Dermis microvascular lymphatic vessel endothelial cell (primary cell): ENCODE measurements at regions not wholly inside any gene's neighbourhood (a gene's known extent, or its start where the extent isn't known, plus 50 kb on each side); places are given as distances from the start of the nearest gene placed in this dataset.
"Not testable (repeated sequence)": the region's sequence is repeated elsewhere in the genome, so short reads cannot be mapped to it uniquely, and the experiment has no call there.

Experiments
- DNase-seq, 2 donors: peaks; one replicate each; pipeline versions ENCODE4 v3.0.0 to v3.0.0-alpha.2; 2010; ENCODE audit warnings: low read depth in 2 of 2

DNA sequence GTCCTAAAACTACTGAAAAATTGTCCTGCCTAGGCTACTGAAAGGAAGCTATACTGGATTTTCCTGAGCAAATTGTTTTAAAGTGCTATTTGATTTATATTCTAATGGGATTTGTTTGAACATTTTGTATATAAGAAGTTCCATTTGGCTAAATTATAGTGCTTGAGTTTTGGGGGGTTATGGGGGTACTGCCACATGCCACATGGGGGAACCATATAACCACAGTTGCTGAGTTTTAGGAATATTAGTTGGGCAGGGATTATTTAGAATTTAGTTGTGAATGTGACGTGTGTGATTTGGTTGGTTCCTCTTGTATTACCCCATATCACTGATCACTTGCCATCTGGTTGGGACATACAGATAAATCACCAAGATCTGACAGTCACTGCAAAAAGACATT lies 224.5 kb upstream of the TAPT1 start:
- DNase-seq = peak; percentile 1 to 12

- no peak for DNase-seq
These were observed 223.8 kb upstream of the TAPT1 start for GRCh38 chr4:16450031-16450430.

DNA sequence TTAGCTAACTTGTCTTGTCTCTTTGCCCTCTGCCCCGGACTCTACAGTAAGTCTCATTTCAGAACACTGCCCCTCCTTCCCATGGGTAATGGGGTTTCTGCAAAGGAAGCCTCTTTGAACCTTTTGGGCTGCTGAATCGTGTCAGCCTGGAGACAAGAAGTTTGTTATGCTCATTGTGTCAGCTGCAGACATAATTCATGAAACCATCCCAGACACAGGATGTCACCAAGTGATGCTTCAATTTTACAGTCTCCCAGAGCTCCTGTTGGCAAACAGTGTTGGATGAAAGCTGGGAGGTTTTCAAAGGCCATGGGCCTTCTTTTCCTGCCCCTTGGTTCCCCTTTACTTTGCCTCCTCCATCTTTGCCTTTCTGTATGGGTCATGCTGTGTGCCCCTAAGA lies 223.1 kb upstream of the TAPT1 start:
- DNase-seq = no peak

GRCh38 chr4:16448241-16448840 lies 222.1 kb upstream of the TAPT1 start:
- no peak for DNase-seq

DNA sequence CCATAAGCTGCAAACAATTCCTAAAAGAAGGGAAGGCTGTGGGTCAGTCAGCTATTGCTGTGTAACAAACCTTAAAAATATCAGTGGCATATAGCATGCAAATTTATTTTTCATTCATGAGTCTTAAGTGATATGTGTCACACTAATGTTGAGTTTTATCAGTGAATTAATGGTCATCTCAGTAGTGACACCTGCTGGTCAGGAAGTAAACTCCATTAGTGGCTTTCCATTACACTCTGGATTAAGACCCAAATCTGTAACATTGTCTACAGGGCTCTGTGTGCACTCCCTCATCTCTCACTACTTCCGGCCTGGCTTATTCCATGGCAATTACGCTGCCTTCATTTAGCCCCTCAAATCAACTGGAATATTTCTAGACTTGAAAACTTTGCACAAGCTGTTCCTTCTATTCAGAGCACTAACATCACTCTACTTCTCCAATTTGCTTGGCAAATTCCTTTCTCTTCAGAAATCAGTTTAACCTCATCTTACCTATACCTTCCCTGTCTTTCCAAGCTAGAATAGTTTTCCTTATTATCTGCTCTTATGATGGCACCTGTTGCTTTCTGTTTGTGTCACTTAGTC lies 217.3 kb upstream of the TAPT1 start:
- peak; percentile 55 to 71 for DNase-seq

GRCh38 chr4:16442296-16442695 lies 216.0 kb upstream of the TAPT1 start:
- no peak for DNase-seq

DNA sequence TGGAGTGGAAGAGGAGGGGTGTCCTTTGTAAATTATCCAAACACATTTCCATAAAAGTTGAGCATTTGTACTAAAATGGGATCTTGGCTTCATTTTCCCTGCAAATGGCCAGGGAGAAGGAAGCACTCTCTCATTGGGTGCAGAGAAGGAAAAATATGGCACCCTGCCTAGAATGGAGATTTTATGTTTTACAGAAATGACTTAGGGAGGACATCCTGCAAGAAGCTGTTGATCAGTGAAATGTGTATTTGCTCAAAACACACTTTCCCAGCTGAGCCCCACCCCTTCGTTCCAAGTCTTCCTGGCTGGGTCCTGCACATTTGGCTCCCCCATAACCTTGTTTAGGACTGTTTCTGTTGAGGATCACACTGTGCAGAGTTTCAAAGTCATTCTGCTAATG lies 213.5 kb upstream of the TAPT1 start:
- no peak for DNase-seq

DNA sequence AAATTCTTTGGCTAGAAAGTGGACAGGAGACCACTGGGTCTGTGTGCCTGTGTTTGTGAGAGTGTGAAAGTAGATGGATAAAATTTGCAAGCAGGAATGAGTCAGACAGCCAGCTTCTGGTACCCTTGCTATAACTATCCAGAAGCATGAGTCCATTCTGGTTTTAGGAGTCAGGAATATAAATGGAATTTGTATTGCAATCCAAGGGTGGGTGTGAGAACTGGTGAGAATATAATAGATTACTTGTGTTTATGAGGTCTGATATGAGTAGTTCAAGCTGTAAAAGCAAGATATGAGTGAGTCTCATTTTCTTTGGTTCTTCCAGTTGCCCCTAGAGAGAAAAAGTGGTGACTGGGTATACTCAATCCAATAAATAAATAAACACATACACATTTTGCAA lies 212.7 kb upstream of the TAPT1 start:
- no peak for DNase-seq

GRCh38 chr4:16437836-16438235 lies 211.6 kb upstream of the TAPT1 start:
- no peak for DNase-seq

- no peak for DNase-seq
These were observed 205.6 kb upstream of the TAPT1 start for GRCh38 chr4:16431866-16432265.

GRCh38 chr4:16418814-16419213 lies 192.5 kb upstream of the TAPT1 start:
- peak; percentile 81 to 97 for DNase-seq

- peak; percentile 55 to 85 for DNase-seq
These were observed 190.9 kb upstream of the TAPT1 start for GRCh38 chr4:16417198-16417597.

DNA sequence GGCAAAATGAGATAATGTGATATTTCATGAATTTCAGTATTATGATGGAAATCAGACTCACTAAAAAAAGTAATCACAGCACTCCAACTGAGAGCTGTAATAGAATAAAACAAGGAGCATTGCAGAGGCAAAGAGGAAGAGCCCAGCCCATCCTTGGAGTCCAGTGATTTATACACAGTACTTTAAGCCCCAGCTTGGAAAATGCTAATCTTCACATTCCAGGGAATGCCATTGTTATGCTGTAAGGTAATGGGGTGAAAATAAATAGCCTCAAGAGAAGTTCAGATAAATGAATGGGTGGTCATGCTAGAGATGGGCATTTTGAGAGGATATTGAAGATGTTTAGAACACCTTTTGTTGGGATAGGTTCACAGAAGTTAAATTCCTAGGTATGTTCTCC lies 190.3 kb upstream of the TAPT1 start:
- DNase-seq = peak in 1 of 2 donors; percentile 3

DNA sequence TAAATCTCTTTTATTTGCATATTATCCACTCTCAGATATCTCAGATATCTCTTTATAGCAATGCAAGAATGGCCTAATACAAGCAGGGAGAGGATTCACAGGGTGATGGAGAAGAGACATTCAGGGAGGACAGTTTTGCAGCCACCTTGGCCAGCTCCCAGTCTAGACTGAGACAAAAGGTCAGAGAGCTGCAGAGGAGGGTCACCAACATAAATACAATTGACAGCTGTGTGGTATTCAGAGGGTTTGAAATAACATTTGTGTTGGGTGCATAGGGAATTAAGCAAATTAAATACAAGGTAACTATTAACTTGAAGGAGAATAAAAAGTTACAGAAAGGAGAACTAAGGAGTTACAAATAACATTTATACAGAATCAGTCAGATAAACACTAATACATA lies 189.5 kb upstream of the TAPT1 start:
- DNase-seq = peak in 1 of 2 donors; percentile 47

- DNase-seq = no peak
These were observed 187.7 kb upstream of the TAPT1 start for GRCh38 chr4:16413814-16414555.

GRCh38 chr4:16411501-16412085 lies 185.3 kb upstream of the TAPT1 start:
- no peak for DNase-seq

GRCh38 chr4:16393216-16393615 lies 166.9 kb upstream of the TAPT1 start:
- not testable (repeated sequence) for DNase-seq

DNA sequence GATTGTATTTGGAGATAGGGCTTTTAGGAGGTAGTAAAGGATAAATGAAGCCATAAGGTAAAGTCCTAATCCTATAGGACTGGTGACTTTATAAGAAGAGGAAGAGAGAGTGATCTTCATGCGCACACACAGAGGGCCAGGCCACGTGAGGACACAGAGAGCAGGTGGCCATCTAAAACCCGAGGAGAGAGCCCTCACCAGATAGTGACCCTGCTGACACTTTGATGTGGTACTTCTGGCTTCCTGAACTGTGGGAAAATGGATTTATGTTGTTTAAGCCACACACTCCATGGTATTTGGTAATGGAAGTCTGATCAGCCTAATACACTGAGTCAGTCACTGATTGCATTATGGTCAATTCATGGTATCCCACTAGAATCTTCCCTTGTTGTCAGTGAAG lies 164.9 kb upstream of the TAPT1 start:
- DNase-seq = no peak

GRCh38 chr4:16387448-16387847 lies 161.2 kb upstream of the TAPT1 start:
- no peak for DNase-seq

GRCh38 chr4:16386711-16387320 lies 160.5 kb upstream of the TAPT1 start:
- DNase-seq = no peak

DNA sequence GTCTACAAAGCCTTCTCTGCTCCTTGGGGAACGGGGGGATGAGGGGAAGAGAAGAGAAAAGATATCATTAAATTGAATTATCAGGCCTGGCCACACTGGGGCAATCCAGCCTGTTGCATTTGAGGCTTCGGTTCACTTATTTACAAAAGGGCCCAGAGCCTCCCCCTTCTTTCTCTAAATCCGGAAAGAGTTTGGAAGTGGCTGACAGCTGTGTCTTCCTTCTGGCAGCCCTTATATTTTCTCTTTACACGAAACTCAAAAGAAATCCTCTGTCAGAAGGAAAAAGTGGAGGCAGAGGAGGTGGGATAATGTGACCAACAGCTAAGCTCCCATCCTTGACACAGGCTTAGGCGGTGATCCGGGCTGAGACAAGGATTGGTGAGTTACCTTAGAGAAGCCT lies 158.3 kb upstream of the TAPT1 start:
- no peak for DNase-seq

DNA sequence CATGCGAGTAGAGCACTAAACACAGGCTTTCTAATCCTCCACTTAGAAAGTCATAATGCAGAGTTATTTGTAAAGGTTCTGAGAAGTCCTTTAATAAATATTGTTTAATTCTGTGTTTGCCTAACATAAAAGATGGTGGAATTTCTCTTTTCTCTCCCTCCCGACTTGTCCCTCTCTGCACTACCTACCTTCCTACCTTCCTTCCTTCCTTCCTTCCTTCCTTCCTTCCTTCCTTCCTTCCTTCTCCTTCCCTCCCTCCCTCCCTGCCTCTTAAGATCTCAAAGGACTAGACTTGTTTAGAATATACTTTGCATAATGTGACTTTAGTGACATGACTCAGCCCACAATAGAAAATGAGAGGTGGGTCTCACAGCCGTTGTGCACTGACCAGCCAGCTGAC lies 156.3 kb upstream of the TAPT1 start:
- DNase-seq = no peak
